ENCODE measurements at regions not wholly inside any gene's neighbourhood (a gene's known extent, or its start where the extent isn't known, plus 50 kb on each side); places are given as distances from the start of the nearest gene placed in this dataset.

DNA sequence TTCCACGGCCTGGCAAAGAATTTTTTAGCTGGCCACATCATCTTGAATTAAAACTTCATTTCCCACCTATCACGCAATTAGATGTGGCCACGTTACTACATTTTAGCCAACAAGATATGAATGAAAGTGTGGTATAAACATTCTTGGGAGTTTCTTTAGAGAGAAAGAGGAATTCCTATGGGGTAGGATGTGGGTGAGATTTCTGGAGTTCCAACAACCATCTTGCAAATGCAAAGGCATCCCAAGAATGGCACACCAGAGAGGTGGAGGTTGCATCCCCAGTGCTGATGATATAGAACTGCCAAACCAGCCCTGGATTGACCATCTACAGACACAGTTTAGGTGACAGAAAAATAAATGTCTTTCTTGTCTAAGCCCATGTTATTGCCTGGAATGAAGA is 66.3 kb upstream of the AKAP13 start:
- Histone ChIP-seq H3K36me3 (no peaks in the 10 kb centered on the region), H3K9me3 (no peaks in the 10 kb centered on the region), H3K27me3 (no peaks in the 10 kb centered on the region), H3K4me1 (no peaks in the 10 kb centered on the region), H3K4me3 (no peak overlapping the region), H3K27ac (no peak overlapping the region)
- TF ChIP-seq, protein P1, sequence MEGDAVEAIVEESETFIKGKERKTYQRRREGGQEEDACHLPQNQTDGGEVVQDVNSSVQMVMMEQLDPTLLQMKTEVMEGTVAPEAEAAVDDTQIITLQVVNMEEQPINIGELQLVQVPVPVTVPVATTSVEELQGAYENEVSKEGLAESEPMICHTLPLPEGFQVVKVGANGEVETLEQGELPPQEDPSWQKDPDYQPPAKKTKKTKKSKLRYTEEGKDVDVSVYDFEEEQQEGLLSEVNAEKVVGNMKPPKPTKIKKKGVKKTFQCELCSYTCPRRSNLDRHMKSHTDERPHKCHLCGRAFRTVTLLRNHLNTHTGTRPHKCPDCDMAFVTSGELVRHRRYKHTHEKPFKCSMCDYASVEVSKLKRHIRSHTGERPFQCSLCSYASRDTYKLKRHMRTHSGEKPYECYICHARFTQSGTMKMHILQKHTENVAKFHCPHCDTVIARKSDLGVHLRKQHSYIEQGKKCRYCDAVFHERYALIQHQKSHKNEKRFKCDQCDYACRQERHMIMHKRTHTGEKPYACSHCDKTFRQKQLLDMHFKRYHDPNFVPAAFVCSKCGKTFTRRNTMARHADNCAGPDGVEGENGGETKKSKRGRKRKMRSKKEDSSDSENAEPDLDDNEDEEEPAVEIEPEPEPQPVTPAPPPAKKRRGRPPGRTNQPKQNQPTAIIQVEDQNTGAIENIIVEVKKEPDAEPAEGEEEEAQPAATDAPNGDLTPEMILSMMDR (IDR thresholded peaks at IDR 0.05) = no peak
- intact Hi-C loops (cut with DNase I) = no loop called here
- DNase-seq (ENCODE audit: low spot score in 2 of 2) = no peak

DNA sequence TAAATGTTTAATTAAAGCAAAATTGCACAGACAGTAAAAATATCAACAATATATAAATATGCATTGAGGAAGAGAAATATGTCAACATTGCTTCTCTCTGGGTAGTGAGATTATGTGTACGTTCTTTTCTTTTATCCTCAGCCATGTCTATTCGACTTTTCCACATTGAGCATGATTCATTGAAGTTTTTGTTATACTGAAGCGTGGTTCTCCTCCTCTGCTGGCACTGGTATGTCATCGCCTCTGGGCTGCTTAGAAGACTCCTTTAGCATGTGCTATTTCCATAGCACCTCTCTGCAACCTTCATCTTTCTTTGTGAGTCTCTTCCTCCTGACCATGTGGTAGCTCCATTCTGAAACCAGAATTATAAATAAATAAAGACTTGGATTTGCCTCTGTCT is 65.8 kb upstream of the AKAP13 start:
- intact Hi-C loops (cut with DNase I) = no loop called here

DNA sequence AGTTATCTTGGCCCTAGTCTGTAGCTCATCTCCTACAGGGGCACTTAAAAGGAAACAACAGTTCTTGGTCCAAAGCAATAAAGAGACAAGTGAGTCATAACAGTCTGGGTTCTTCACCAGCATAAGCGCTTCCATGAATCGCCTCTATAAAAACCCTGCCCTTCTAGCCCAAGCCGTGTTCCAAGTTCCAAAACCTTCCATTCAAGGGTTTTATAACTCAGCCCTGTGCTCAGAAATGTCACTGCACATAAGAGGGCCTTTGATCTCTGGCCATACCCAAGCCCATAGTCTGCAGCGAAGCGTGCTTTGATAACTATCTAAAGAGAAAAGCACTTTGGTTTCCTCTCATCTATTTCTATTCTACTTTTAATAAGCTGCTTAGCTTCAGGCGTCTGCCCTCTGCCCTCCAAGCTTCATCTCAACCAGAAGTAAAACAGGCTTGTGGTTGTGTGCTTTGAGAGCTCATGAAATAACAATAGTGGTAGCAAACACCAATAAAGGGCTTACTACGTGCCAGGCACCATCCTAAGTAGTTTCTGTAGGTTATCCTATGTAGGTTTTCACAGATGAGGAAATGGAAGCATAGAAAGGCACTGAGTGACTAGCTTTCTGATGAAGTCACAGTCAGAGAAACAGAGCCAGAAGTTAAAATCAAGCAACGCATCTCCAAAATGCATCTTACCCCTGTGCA is 64.0 kb upstream of the AKAP13 start:
- H3K9me3 ChIP-seq = no peaks in the 10 kb centered on the region
- H3K36me3 ChIP-seq = no peaks in the 10 kb centered on the region
- intact Hi-C loops (cut with DNase I) = no loop called here
- no peaks in the 10 kb centered on the region for H3K4me1 ChIP-seq
- no peak overlapping the region for H3K4me3 ChIP-seq
- no peaks in the 10 kb centered on the region for H3K27me3 ChIP-seq
- no peak overlapping the region for H3K27ac ChIP-seq
- DNase-seq (ENCODE audit: low spot score in 2 of 2) = no peak
- TF ChIP-seq, protein P1 (IDR thresholded peaks at IDR 0.05) = no peak

More for the DNA sequence above, 65.8 kb upstream of the AKAP13 start:
- Histone ChIP-seq H3K27ac (no peak overlapping the region), H3K4me1 (no peaks in the 10 kb centered on the region), H3K27me3 (no peaks in the 10 kb centered on the region), H3K36me3 (no peaks in the 10 kb centered on the region), H3K9me3 (no peaks in the 10 kb centered on the region), H3K4me3 (no peak overlapping the region)
- TF ChIP-seq, protein P1 (IDR thresholded peaks at IDR 0.05) = no peak
- no peak for DNase-seq (ENCODE audit: low spot score in 2 of 2)

DNA sequence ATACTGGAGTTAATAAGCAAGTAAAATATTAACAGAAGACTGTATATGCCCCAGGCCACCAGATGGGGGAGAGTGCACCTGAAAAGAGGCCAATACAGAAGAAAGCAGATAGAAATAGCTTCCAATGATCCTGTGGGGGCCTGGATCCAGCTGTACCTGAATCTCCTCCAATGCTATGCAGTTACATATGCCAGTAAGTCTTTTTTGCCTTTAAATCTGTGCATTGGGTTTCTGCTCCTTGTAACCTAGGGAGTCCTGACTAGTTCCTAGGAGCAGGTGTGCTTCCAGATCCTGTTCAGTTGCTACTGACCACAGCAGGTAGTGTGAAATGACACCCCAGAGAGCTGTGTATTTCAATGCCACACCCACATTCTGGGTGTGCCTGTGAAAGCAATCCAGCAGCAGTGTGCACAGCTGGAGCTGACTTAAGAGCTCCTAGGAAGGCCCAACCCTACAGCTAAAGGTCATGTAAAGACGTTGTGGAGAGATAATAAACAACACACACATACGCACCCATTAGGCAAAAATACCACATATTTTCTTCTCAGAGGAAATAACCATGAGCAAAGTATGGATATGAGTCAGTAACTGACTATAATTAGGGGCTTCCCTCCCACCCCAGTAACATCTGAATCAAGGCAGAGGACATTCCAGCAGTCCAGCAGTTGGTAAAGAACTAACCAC is 62.2 kb upstream of the AKAP13 start:
- no peaks in the 10 kb centered on the region for H3K4me1 ChIP-seq
- DNase-seq (ENCODE audit: low spot score in 2 of 2) = no peak
- no peaks in the 10 kb centered on the region for H3K27me3 ChIP-seq
- H3K9me3 ChIP-seq = no peaks in the 10 kb centered on the region
- TF ChIP-seq, protein P1 (IDR thresholded peaks at IDR 0.05) = no peak
- no peak overlapping the region for H3K4me3 ChIP-seq
- H3K27ac ChIP-seq = no peak overlapping the region
- intact Hi-C loops (cut with DNase I) = no loop called here
- no peaks in the 10 kb centered on the region for H3K36me3 ChIP-seq

DNA sequence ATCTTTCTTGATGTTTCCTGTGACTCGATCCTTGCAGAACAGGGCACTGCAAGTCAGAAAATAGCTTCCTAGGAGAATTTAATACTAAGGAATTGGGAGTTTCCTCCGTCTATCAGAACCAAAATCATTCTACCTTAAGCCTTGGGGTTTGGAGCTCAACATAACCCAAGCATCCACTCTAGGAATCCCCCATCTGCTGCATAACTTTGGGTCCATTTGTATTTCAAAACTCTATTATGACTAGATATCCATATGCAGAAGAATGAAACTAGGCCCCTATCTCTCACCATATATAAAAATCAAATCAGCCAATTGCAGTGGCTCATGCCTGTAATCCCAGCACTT is 61.7 kb upstream of the AKAP13 start:
- no peaks in the 10 kb centered on the region for H3K36me3 ChIP-seq
- H3K4me3 ChIP-seq = no peak overlapping the region
- H3K27me3 ChIP-seq = no peaks in the 10 kb centered on the region
- intact Hi-C loops (cut with DNase I) = no loop called here
- TF ChIP-seq, protein P1 (IDR thresholded peaks at IDR 0.05) = no peak
- DNase-seq (ENCODE audit: low spot score in 2 of 2) = no peak
- no peaks in the 10 kb centered on the region for H3K4me1 ChIP-seq
- no peaks in the 10 kb centered on the region for H3K9me3 ChIP-seq
- no peak overlapping the region for H3K27ac ChIP-seq

All from ascending aorta (tissue), 2 donors.